DOHH2 (cell line): ENCODE measurements at regions not wholly inside any gene's neighbourhood (a gene's known extent, or its start where the extent isn't known, plus 50 kb on each side); places are given as distances from the start of the nearest gene placed in this dataset.

Source experiments
- CTCF ChIP-seq: fragments of 200-600 bp; sonication (generic); IDR thresholded peaks from one replicate; pipeline ENCODE4 v1.5.1; 2014; ENCODE audit warnings: antibody characterized with exemption, mild to moderate bottlenecking, low read depth, low read length; ENCODE audit not compliant: poor library complexity, severe bottlenecking
- EZH2phosphoT487 ChIP-seq: fragments of 200-600 bp; sonication (generic); IDR thresholded peaks from 2 replicates; pipeline ENCODE4 v1.6.1; 2017; ENCODE audit warnings: borderline replicate concordance, mild to moderate bottlenecking, antibody characterized with exemption, low read length, moderate library complexity, mixed read lengths

GRCh38 chrX:9293903-9294302 lies 171.0 kb upstream of the TBL1X start:
- TF ChIP-seq CTCF (no peak), EZH2phosphoT487 (no peak)
